IPS-15b (cell line): ENCODE measurements at regions not wholly inside any gene's neighbourhood (a gene's known extent, or its start where the extent isn't known, plus 50 kb on each side); places are given as distances from the start of the nearest gene placed in this dataset.
"Not testable (repeated sequence)": the region's sequence is repeated elsewhere in the genome, so short reads cannot be mapped to it uniquely, and the experiment has no call there.

Experiments
- H3K27me3 ChIP-seq: one replicate; pipeline ENCODE4 v1.6.1; 2013; ENCODE audit warnings: low read length; ENCODE audit not compliant: control insufficient read depth, insufficient read depth
- H3K36me3 ChIP-seq: one replicate; pipeline ENCODE4 v1.6.1; 2013; ENCODE audit warnings: low read length; ENCODE audit not compliant: control insufficient read depth, insufficient read depth
- H3K4me1 ChIP-seq: one replicate; pipeline ENCODE4 v1.6.1; 2013; ENCODE audit warnings: mild to moderate bottlenecking, low read length; ENCODE audit not compliant: control insufficient read depth, insufficient read depth
- H3K4me3 ChIP-seq: one replicate; pipeline ENCODE4 v1.5.1; 2013; ENCODE audit warnings: low read depth, low read length
- H3K9ac ChIP-seq: one replicate; pipeline ENCODE4 v1.6.1; 2013; ENCODE audit warnings: low read depth, mild to moderate bottlenecking, low read length
- H3K9me3 ChIP-seq: one replicate; pipeline ENCODE4 v1.6.1; 2013; ENCODE audit warnings: mild to moderate bottlenecking, low read length; ENCODE audit not compliant: control insufficient read depth, insufficient read depth

- Histone ChIP-seq H3K36me3 (no peaks in the 10 kb centered on the region), H3K27me3 (no peaks in the 10 kb centered on the region), H3K4me1 (no peaks in the 10 kb centered on the region), H3K4me3 (no peak overlapping the region), H3K9ac (no peak overlapping the region), H3K9me3 (no peaks in the 10 kb centered on the region)
Observed at GRCh38 chr1:143643148-143643885, 328.5 kb downstream of the FAM72C start.

GRCh38 chr1:143625886-143626285 lies 345.9 kb downstream of the FAM72C start:
- H3K4me3 ChIP-seq, result no peak overlapping the region
- no peaks in the 10 kb centered on the region for H3K36me3 ChIP-seq
- H3K9me3 ChIP-seq, result peaks cover 9% of the 10 kb centered on the region
- no peaks in the 10 kb centered on the region for H3K4me1 ChIP-seq
- no peaks in the 10 kb centered on the region for H3K27me3 ChIP-seq
- no peak overlapping the region for H3K9ac ChIP-seq

- no peak overlapping the region for H3K9ac ChIP-seq
- H3K4me3 ChIP-seq, result no peak overlapping the region
- peaks cover 4% of the 10 kb centered on the region for H3K9me3 ChIP-seq
- no peaks in the 10 kb centered on the region for H3K36me3 ChIP-seq
- H3K4me1 ChIP-seq, result no peaks in the 10 kb centered on the region
- H3K27me3 ChIP-seq, result no peaks in the 10 kb centered on the region
Observed at GRCh38 chr1:143619851-143620250, 351.9 kb downstream of the FAM72C start.

DNA sequence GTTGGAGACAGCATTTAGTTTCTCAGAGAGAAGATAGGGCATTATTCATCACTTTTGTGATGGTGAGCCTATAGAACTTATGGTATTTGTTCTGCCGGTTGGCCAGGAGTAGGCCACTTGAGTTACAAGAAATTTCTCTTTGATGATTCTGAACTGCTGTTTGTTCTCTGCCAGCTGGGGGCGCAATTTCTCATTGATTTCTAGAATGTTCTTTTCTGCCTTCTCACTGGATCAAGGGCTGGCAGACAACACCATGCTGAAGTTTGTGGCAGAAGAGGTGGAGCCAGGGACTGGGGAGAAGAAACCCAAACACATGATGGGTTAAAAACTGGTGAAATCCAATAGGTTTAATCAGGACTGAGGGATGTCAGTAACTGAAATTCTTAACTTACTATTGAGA lies 360.6 kb downstream of the FAM72C start:
- Histone ChIP-seq H3K9ac (no peak overlapping the region), H3K27me3 (no peaks in the 10 kb centered on the region), H3K36me3 (no peaks in the 10 kb centered on the region), H3K9me3 (peaks cover 4% of the 10 kb centered on the region), H3K4me3 (no peak overlapping the region), H3K4me1 (no peaks in the 10 kb centered on the region)

DNA sequence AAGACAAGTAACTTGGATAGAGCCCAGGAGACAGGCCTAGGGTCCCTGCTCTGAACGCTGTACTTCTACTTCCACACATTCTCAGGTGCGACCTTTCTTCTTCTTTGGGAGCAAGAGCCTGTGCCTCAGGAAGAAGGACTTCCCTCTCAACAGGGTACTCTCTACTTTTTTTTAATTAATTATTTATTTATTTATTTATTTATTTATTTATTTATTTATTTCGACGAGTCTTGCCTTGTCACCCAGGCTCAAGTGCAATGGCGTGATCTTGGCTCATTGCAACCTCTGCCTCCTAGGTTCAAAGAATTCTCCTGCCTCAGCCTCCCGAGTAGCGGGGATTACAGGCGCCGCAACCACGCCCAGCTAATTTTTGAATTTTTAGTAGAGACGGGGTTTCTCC lies 361.6 kb downstream of the FAM72C start:
- Histone ChIP-seq H3K27me3 (no peaks in the 10 kb centered on the region), H3K36me3 (no peaks in the 10 kb centered on the region), H3K9me3 (peaks cover 4% of the 10 kb centered on the region)

DNA sequence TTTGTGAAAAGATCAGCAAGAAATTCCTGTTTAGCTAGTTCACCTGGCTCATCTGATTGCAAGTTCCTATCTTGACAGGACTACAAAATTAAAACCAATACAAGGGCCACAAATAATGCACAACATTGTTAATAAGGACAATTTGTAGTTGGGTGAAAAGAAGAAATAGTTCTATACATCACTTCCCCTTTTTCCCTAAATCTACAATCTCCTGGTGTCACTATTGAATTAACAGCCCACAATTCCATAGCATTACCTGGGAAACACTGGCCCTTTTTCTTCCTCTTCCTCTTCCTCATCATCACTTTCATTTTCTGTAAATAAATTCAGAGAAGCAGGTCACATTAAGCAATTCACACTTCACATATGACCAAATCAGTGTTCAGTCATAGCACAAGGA lies 366.9 kb downstream of the FAM72C start:
- H3K27me3 ChIP-seq, result no peaks in the 10 kb centered on the region
- H3K36me3 ChIP-seq, result no peaks in the 10 kb centered on the region
- no peak overlapping the region for H3K9ac ChIP-seq
- peaks cover 18% of the 10 kb centered on the region for H3K9me3 ChIP-seq
- H3K4me1 ChIP-seq, result no peaks in the 10 kb centered on the region
- no peak overlapping the region for H3K4me3 ChIP-seq

More for the DNA sequence above, 361.6 kb downstream of the FAM72C start:
- no peak overlapping the region for H3K9ac ChIP-seq
- no peak overlapping the region for H3K4me3 ChIP-seq
- H3K4me1 ChIP-seq, result no peaks in the 10 kb centered on the region

DNA sequence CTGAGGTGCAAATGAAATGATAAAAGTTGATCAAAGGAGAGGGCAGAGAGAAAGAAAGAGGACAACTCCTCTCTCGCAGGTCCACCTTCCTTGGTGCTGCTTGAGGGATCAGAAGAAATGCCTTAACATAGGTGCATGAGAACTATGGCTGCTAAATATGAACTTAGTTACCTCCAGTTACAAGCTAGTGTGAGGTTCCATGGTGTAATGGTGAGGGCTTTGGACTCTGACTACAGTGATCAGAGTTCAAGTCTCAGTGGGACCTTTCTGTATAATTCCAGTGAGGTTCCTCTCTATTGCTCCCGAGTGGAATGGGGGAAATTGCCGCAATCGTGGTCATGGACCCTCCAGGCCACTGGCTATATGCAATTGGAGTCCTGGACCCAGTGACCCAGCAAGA lies 387.3 kb downstream of the FAM72C start:
- H3K4me1 ChIP-seq, result no peaks in the 10 kb centered on the region
- H3K9ac ChIP-seq, result no peak overlapping the region
- H3K36me3 ChIP-seq, result no peaks in the 10 kb centered on the region
- H3K9me3 ChIP-seq, result peaks cover 12% of the 10 kb centered on the region
- no peaks in the 10 kb centered on the region for H3K27me3 ChIP-seq
- no peak overlapping the region for H3K4me3 ChIP-seq

DNA sequence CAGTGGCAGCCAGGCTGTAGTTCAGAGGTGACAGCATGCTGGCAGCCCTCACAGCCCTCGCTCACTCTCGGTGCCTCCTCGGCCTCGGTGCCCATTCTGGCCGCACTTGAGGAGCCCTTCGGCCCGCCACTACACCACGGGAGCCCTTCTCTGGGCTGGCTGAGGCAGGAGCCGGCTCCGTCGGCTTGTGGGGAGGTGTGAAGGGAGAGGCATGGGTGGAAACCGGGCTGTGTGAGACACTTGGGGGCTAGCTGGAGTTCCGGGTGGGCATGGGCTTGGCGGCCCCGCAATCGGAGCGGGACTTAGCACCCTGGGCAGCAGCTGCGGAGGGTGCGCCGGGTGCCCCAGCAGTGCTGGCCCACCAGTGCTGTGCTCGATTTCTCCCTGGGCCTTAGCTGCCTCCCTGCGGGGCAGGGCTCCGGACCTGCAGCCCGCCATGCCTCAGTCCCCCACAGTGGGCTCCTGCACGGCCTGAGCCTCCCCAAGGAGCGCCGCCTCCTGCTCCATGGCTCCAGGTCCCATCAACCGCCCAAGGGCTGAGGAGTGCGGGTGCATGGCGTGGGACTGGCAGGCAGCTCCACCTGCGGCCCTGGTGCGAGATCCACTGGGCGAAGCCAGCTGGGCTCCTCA lies 396.8 kb downstream of the FAM72C start:
- Histone ChIP-seq H3K4me3 (no peak overlapping the region), H3K9ac (no peak overlapping the region), H3K4me1 (no peaks in the 10 kb centered on the region), H3K27me3 (no peaks in the 10 kb centered on the region), H3K9me3 (peaks cover 22% of the 10 kb centered on the region), H3K36me3 (no peaks in the 10 kb centered on the region)

- H3K4me3 ChIP-seq, H3K9ac ChIP-seq, H3K27me3 ChIP-seq, H3K36me3 ChIP-seq, H3K4me1 ChIP-seq: not testable (repeated sequence)
- H3K9me3 ChIP-seq, result peaks cover 27% of the 10 kb centered on the region
Observed at GRCh38 chr1:143572661-143573060, 399.1 kb downstream of the FAM72C start.

- not testable (repeated sequence) for H3K36me3 ChIP-seq, H3K9me3 ChIP-seq, H3K27me3 ChIP-seq, H3K4me1 ChIP-seq, H3K4me3 ChIP-seq, H3K9ac ChIP-seq
Observed at GRCh38 chr1:143563761-143564160, 408.0 kb downstream of the FAM72C start.

- Histone ChIP-seq H3K36me3 (no peaks in the 10 kb centered on the region), H3K4me1 (no peaks in the 10 kb centered on the region), H3K9me3 (peaks cover 14% of the 10 kb centered on the region), H3K9ac (no peak overlapping the region), H3K27me3 (no peaks in the 10 kb centered on the region), H3K4me3 (no peak overlapping the region)
Observed at GRCh38 chr1:143553627-143554026, 418.2 kb downstream of the FAM72C start.

- not testable (repeated sequence) for H3K27me3 ChIP-seq, H3K36me3 ChIP-seq, H3K9ac ChIP-seq, H3K4me3 ChIP-seq, H3K4me1 ChIP-seq, H3K9me3 ChIP-seq
Observed at GRCh38 chr1:143504703-143505102, 467.1 kb downstream of the FAM72C start.
